ENCODE measurements at regions not wholly inside any gene's neighbourhood (a gene's known extent, or its start where the extent isn't known, plus 50 kb on each side); places are given as distances from the start of the nearest gene placed in this dataset.

GRCh38 chr11:115722711-115723110, 218.5 kb upstream of the CADM1 start:
- no peak for DNase-seq (ENCODE audit: low spot score)

GRCh38 chr11:115721296-115721995, 217.2 kb upstream of the CADM1 start:
- DNase-seq (ENCODE audit: low spot score): no peak

- no peak for DNase-seq (ENCODE audit: low spot score)
Measured at GRCh38 chr11:115720602-115721245, 216.5 kb upstream of the CADM1 start.

GRCh38 chr11:115718945-115719344, 214.7 kb upstream of the CADM1 start:
- DNase-seq (ENCODE audit: low spot score): no peak

GRCh38 chr11:115718106-115718505, 213.9 kb upstream of the CADM1 start:
- DNase-seq (ENCODE audit: low spot score): no peak

GRCh38 chr11:115716601-115717529, 212.7 kb upstream of the CADM1 start:
- no peak for DNase-seq (ENCODE audit: low spot score)

GRCh38 chr11:115716080-115716479, 211.9 kb upstream of the CADM1 start:
- DNase-seq (ENCODE audit: low spot score): no peak

- no peak for DNase-seq (ENCODE audit: low spot score)
Measured at GRCh38 chr11:115715251-115715770, 211.1 kb upstream of the CADM1 start.

- no peak for DNase-seq (ENCODE audit: low spot score)
Measured at GRCh38 chr11:115712296-115712695, 208.1 kb upstream of the CADM1 start.

GRCh38 chr11:115710980-115711379, 206.8 kb upstream of the CADM1 start:
- no peak for DNase-seq (ENCODE audit: low spot score)

- DNase-seq (ENCODE audit: low spot score): no peak
Measured at GRCh38 chr11:115710426-115710825, 206.2 kb upstream of the CADM1 start.

GRCh38 chr11:115709297-115709696, 205.1 kb upstream of the CADM1 start:
- DNase-seq (ENCODE audit: low spot score): no peak

GRCh38 chr11:115707180-115707905, 203.1 kb upstream of the CADM1 start:
- DNase-seq (ENCODE audit: low spot score): no peak

GRCh38 chr11:115706626-115707135, 202.5 kb upstream of the CADM1 start:
- no peak for DNase-seq (ENCODE audit: low spot score)

GRCh38 chr11:115705200-115705599, 201.0 kb upstream of the CADM1 start:
- no peak for DNase-seq (ENCODE audit: low spot score)

- no peak for DNase-seq (ENCODE audit: low spot score)
Measured at GRCh38 chr11:115700981-115701875, 197.0 kb upstream of the CADM1 start.

GRCh38 chr11:115700496-115700895, 196.3 kb upstream of the CADM1 start:
- no peak for DNase-seq (ENCODE audit: low spot score)

GRCh38 chr11:115699733-115700132, 195.5 kb upstream of the CADM1 start:
- DNase-seq (ENCODE audit: low spot score): no peak

GRCh38 chr11:115699326-115699725, 195.1 kb upstream of the CADM1 start:
- DNase-seq (ENCODE audit: low spot score): no peak

GRCh38 chr11:115698243-115698642, 194.0 kb upstream of the CADM1 start:
- no peak for DNase-seq (ENCODE audit: low spot score)

GRCh38 chr11:115696563-115696962, 192.3 kb upstream of the CADM1 start:
- no peak for DNase-seq (ENCODE audit: low spot score)
